Type B pancreatic cell (in vitro differentiated cells): ENCODE measurements at regions not wholly inside any gene's neighbourhood (a gene's known extent, or its start where the extent isn't known, plus 50 kb on each side); places are given as distances from the start of the nearest gene placed in this dataset.

Experiments used
- DNase-seq: peaks from one replicate; pipeline ENCODE4 v3.0.0; 2021; ENCODE audit warnings: mixed read lengths; ENCODE audit not compliant: unreplicated experiment; ENCODE audit errors: extremely low spot score
- H3K27ac Mint-ChIP-seq: 2 replicates; pipeline ENCODE4 v1.8.0; 2021; ENCODE audit warnings: mild to moderate bottlenecking, mixed read lengths
- H3K27me3 Mint-ChIP-seq: 2 replicates; pipeline ENCODE4 v1.8.0; 2021; ENCODE audit warnings: mixed read lengths
- H3K36me3 Mint-ChIP-seq: 2 replicates; pipeline ENCODE4 v1.8.0; 2021; ENCODE audit warnings: mixed read lengths
- H3K4me1 Mint-ChIP-seq: one replicate; pipeline ENCODE4 v1.8.0; 2021; ENCODE audit warnings: mixed read lengths; ENCODE audit not compliant: unreplicated experiment
- H3K4me3 Mint-ChIP-seq: 2 replicates; pipeline ENCODE4 v1.8.0; 2021; ENCODE audit warnings: mild to moderate bottlenecking, mixed read lengths
- H3K9me3 Mint-ChIP-seq: 2 replicates; pipeline ENCODE4 v1.8.0; 2021; ENCODE audit warnings: mixed read lengths
- CTCF ChIP-seq: fragments of 200-600 bp; sonication (generic); conservative IDR thresholded peaks from 2 replicates; pipeline ENCODE4 v1.5.0; 2021; ENCODE audit warnings: antibody characterized with exemption, mild to moderate bottlenecking

- no peak for TF ChIP-seq CTCF
- Mint-ChIP-seq H3K4me3 (no peak overlapping the region), H3K27me3 (no peaks in the 10 kb centered on the region), H3K9me3 (no peaks in the 10 kb centered on the region), H3K4me1 (no peaks in the 10 kb centered on the region), H3K36me3 (no peaks in the 10 kb centered on the region), H3K27ac (no peak overlapping the region)
- no peak for DNase-seq
These were observed 695.1 kb upstream of the GALNTL6 start for GRCh38 chr4:171118091-171118490.

GRCh38 chr4:171117457-171117856 lies 695.7 kb upstream of the GALNTL6 start:
- H3K27ac Mint-ChIP-seq: no peak overlapping the region
- no peaks in the 10 kb centered on the region for H3K9me3 Mint-ChIP-seq
- no peaks in the 10 kb centered on the region for H3K4me1 Mint-ChIP-seq
- no peak overlapping the region for H3K4me3 Mint-ChIP-seq
- no peaks in the 10 kb centered on the region for H3K27me3 Mint-ChIP-seq
- no peaks in the 10 kb centered on the region for H3K36me3 Mint-ChIP-seq
- DNase-seq: no peak
- TF ChIP-seq CTCF: no peak

GRCh38 chr4:171101845-171102244 lies 711.4 kb upstream of the GALNTL6 start:
- Mint-ChIP-seq H3K4me3 (no peak overlapping the region), H3K27me3 (no peaks in the 10 kb centered on the region), H3K36me3 (no peaks in the 10 kb centered on the region), H3K9me3 (no peaks in the 10 kb centered on the region), H3K4me1 (no peaks in the 10 kb centered on the region), H3K27ac (no peak overlapping the region)
- no peak for TF ChIP-seq CTCF
- DNase-seq: no peak

- TF ChIP-seq CTCF: no peak
- Mint-ChIP-seq H3K4me3 (no peak overlapping the region), H3K27me3 (no peaks in the 10 kb centered on the region), H3K36me3 (no peaks in the 10 kb centered on the region), H3K27ac (no peak overlapping the region), H3K4me1 (no peaks in the 10 kb centered on the region), H3K9me3 (no peaks in the 10 kb centered on the region)
- DNase-seq: no peak
These were observed 726.1 kb upstream of the GALNTL6 start for GRCh38 chr4:171087089-171087488.

GRCh38 chr4:171067422-171067821 lies 745.8 kb upstream of the GALNTL6 start:
- TF ChIP-seq CTCF: no peak
- Mint-ChIP-seq H3K27ac (no peak overlapping the region), H3K4me1 (no peaks in the 10 kb centered on the region), H3K4me3 (no peak overlapping the region), H3K27me3 (no peaks in the 10 kb centered on the region), H3K36me3 (no peaks in the 10 kb centered on the region), H3K9me3 (peaks cover 5% of the 10 kb centered on the region)
- no peak for DNase-seq

GRCh38 chr4:171049380-171049779 lies 763.8 kb upstream of the GALNTL6 start:
- TF ChIP-seq CTCF: no peak
- no peaks in the 10 kb centered on the region for H3K27me3 Mint-ChIP-seq
- H3K36me3 Mint-ChIP-seq: no peaks in the 10 kb centered on the region
- no peaks in the 10 kb centered on the region for H3K9me3 Mint-ChIP-seq
- H3K4me3 Mint-ChIP-seq: no peak overlapping the region
- H3K4me1 Mint-ChIP-seq: no peaks in the 10 kb centered on the region
- no peak overlapping the region for H3K27ac Mint-ChIP-seq
- no peak for DNase-seq
